NCI-H2081 (cell line): ENCODE measurements at regions not wholly inside any gene's neighbourhood (a gene's known extent, or its start where the extent isn't known, plus 50 kb on each side); places are given as distances from the start of the nearest gene placed in this dataset.

Source experiments
- DNase-seq, 2 experiments: peaks; one replicate each; lab custom pipeline; 2025; lab: John Stamatoyannopoulos, UW

GRCh38 chr11:134479206-134480135 lies 67.4 kb upstream of the B3GAT1 start:
- no peak for DNase-seq

- no peak for DNase-seq
Measured at GRCh38 chr11:134478611-134479010, 66.6 kb upstream of the B3GAT1 start.

DNA sequence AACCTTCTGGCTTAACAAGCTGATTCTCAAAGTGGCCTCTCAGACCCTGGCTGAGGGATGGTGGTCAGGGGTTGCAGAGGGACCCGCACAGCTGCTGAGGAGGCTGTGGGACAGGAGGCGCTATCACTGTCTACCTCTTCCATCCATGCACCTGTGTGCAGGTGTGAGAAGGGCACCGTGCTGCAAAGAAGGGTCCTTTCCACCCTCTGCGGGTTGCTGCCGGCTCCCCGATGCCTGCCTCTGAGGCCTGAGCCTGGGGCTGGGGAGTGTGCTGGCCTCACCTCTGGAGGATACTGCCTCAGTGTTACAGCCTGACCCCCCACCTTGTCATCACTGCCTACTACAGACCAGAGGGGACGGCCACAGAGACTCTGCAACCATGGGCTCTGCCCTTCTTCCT lies 66.1 kb upstream of the B3GAT1 start:
- no peak for DNase-seq

- DNase-seq: no peak
Measured at GRCh38 chr11:134477486-134477885, 65.4 kb upstream of the B3GAT1 start.

DNA sequence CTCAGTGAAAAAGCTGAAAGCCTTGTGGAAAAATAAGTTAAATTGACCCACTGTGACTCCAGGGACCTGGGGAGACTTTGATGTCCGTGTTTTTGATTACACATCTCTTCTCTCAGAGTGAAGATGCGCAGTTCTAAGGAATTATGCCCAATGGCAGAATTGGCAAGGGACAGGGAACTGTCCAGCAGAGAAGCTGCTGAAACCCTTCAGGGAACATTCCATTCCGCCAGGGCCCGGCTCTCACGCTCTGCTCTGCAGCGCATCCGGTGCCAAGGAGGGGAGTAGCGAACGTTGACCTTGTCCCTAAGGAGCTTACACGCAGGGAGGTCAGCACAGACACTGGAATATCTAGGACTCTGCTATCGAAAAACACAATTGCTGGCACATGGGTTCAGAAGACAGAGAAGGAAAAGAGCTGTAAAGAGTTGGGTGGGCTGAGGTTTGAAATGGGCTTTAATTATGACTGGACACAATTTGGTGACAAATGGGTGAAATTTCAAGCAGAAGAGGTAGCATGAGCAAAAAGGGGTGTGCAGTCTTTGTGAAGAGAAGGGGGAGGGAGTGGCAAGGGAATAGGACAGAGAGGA lies 64.5 kb upstream of the B3GAT1 start:
- no peak for DNase-seq

DNA sequence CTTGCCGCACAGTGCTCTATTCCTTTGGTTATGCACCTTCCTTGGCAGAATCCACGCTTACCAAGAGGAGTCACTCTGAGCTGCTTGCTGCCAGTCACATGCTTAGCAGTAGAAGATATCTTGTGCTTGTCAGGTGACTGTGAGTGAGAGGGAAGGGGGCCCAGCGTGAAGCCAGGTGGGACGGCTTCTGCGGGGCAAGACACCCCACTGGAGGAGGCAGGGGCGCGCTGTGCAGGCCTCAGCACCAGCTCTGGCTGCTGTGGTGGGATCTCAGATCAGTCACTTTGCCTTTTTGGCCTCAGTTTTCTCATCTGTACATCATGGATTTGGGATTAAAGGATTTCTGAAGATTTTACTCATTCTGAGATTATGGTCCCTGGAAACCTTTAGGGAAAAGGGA lies 63.9 kb upstream of the B3GAT1 start:
- no peak for DNase-seq

GRCh38 chr11:134474942-134475341 lies 62.9 kb upstream of the B3GAT1 start:
- no peak for DNase-seq

GRCh38 chr11:134474070-134474860 lies 62.2 kb upstream of the B3GAT1 start:
- DNase-seq: no peak

DNA sequence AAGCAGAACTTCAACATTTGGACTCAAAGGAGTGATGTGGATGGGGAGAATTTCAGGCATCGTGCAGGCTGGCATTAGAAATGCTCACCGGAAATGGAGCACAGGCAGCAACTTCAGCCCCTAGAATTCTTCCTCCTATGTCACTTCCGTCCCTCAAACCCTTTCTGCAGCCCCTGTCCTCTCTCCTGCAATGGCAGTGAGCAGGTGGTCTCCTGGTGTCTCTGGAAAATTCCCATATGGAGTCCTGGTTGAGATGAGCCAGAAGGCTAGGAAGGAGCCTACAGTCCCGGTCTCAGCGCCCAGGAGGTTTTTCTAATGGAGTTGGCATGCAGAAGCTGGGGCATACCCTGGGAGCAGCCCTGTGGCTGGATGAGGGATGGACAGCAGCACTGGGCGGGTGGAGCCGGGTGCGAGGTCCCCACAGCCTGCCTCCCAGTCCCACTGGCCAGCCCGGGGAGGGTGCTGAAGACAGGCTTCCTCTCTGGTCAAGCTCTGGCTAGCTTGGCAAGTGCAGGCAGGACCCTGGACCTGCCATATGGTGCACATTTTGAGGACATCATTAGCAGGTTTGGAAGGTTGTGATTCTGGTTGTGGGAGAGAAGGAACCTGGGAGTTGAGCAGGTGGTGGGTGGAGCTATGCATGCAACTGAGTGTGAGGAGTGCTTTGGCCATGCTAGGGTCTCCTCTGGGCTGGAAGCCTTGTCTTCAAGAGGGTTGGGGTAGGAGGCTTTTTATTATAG lies 59.8 kb upstream of the B3GAT1 start:
- no peak for DNase-seq

GRCh38 chr11:134471087-134471715 lies 59.2 kb upstream of the B3GAT1 start:
- DNase-seq: peak in 1 of 2 experiments; percentile 15

DNA sequence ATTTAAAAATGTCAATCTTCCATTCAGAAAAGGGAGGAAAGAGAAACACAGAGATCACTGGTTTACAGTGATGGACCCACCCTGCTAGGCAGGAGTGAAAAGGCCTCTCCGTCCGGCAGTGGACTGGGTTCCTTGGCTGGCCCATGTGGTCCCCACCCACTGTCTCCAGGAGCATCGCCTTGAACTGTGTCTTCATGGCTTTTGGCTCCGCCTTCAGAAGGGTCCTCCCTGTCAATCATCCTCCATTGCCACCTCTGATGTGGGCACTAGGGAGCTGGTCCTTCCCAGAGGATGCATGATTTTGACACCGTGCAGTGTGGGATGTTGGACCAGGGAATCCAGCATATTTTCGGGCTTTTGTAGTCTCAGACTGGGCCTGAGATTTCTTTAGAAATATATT lies 58.2 kb upstream of the B3GAT1 start:
- no peak for DNase-seq

GRCh38 chr11:134469627-134470026 lies 57.6 kb upstream of the B3GAT1 start:
- no peak for DNase-seq

DNA sequence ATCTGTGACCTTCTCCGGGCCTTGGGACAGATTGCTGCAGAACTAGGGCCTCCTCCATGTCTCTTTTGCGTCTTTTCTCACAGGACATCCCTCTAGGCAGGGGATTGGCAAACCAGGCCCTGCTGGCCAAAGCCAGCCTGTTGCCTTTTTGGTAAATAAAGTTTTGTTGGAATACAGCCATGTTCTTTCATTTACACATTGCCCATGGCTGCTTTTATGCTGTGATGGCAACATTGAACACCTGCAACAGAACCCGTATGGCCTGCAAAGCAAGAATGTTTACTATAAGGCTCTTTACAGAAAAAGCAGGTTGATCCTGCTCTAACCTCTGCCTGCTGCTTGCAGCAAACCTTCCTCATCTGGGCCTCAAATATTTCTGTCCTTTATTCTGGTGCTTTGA lies 56.8 kb upstream of the B3GAT1 start:
- DNase-seq: peak in 1 of 2 experiments; percentile 2

DNA sequence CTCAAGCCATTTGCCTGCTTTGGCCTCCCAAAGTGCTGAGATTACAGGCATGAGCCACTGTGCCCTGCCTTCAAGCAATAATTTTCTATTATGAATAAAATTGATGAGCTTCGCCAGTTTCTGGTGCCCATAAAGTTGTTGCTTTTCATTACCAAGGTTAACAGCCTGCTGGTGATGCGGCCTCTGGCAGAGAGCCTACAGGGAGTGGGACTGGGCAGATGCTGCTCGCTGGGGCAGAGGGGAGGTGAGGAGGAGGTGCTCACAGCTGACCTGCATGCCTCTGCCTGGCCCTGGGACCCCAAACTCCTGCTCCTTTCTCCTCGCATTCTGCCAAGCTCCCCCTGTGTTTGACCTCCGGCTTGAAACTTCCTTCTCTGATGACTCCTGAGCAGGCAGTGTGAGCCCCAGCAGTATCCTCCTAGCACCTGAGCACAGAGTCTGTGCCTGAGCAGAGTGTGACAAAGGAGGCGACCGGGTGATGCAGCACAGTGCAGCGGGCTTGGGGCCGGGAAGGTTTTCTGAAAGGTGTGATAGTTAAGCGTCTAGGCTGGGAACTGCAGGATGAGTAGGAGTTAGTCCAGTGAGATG lies 56.1 kb upstream of the B3GAT1 start:
- DNase-seq: no peak

DNA sequence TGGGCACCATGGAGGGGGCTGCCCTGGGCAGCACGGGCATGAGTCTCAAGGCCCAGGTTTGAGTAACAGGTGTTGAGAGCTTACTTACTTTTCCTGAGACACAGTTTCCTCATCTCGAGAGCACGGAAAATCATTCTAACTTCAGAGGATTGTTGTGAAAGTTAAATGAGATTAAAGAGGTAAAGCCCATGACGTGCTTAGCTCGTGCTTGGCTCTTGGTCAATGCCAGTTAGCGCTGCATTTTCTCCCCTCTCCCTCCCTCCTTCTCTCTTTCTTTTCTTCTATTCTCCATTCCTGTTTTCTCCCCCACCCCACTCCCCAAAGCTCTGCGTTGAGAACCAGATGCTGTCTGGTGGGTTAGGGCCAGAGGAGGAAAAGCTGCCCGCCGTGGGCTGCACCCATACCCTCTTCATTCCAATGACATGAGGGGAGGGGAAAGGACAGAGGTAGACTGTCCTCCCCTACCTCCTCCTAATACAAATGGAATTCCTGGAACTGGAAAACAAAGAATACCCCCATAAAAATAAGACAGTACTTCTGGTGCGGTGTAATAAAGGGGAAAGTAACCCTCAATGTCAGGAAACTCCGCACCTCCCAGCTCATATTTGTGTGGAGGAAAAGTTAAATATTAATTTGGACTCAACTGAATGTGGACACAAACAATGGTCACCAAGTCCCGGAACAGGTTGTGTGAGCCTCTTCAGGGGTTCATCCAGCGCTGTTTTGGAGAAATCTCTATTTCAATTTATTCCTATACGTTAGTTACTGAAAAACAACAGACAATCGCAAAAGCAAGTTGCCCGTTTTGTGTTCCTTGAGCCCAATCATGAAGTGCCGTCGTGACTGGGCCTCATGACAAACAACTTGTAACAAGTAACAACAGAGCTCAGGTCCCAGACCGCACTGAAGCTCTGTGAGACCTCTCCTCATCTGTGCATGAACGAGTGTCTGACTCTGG lies 54.8 kb upstream of the B3GAT1 start:
- no peak for DNase-seq

DNA sequence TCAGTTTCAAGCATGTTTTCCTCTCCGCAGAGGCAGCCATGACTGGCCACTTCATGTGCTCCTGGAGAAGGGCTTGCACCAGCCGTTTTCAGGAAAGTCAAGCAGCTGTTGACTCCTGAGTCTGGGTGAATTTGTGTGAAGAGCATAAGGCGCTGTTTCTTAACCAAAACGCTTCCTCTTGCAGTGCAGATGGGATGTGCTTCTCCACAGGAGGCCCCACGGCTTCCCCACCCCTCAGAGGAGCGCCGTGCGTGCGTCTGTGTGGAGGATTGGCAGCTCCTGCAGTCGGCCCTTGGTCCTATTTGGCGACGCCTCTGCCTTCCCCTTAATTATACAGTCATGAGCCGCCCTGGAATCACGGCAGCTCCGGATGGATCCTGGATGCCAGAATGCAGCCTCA lies 54.1 kb upstream of the B3GAT1 start:
- DNase-seq: peak in 1 of 2 experiments; percentile 8

- no peak for DNase-seq
Measured at GRCh38 chr11:134464981-134465730, 53.1 kb upstream of the B3GAT1 start.

DNA sequence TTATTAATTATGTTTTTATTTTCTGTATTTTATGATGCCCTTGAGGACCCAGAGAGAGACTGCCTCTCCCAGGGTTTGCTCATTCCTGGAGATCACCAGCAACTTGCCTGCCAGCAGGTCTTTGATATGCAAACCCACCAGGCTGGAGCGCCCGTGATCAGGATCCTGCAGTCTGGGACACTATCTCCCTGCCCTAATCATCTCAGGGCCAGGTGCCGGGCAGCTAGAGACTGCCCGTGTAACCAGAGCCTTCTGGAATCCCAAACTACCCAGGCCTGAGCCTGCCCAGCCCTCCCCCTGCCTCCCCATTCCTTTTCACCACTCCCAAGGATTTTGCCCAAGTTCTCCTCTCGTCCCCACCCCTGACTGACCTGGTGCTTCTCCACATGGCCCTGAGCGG lies 52.2 kb upstream of the B3GAT1 start:
- DNase-seq: no peak

DNA sequence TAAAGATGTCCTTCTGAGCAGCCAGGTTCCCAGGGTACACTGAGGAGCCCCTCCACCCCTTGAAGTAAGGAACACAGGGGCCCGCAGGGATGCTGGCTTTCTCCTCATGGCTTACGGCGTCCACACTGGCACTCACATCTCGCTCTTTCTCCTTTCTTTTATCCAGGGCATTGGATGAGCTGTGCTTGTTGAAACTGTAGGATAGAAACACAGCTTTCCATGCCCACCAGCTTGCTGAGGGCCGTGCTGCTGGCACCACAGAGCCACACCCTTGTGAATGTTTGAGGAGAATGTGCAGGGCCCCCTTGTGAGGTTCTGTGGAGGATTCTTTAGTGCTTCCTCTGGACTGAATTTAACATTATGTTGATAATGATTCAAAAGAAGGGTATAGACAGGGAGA lies 51.7 kb upstream of the B3GAT1 start:
- DNase-seq: no peak
